ENCODE measurements at regions not wholly inside any gene's neighbourhood (a gene's known extent, or its start where the extent isn't known, plus 50 kb on each side); places are given as distances from the start of the nearest gene placed in this dataset.

DNA sequence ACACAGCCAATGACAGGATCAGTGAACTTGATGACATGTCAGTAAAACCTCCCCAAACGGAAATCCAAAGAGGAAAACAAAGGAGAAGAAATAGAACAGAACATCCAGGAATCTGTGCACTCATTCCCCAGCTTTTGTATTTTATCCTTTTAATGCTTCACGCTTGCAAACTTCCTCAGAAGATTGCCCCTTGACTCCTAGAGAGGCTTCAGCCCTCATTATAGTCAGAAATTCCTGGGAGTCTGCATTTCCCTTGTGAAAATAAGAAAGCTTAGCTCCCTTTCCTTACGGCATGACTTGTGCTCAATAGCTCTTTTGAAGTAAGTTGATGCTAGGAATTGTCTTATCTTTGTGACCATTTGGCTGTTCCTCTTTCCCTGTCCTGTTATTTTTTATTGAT lies 313.6 kb upstream of the OPRM1 start:
- Histone ChIP-seq H2AFZ (ENCODE audit: low read depth, low read length) (no peak overlapping the region), H3K9me3 (replicated peaks; ENCODE audit: control insufficient read depth, insufficient read depth, low read depth, low read length) (no peaks in the 10 kb centered on the region), H4K20me1 (replicated peaks; ENCODE audit: control insufficient read depth, insufficient read depth, low read length) (no peaks in the 10 kb centered on the region), H3K36me3 (ENCODE audit: control insufficient read depth, insufficient read depth, low read length) (no peaks in the 10 kb centered on the region), H3K4me3 (no peak overlapping the region), H3K4me2 (ENCODE audit: insufficient read depth, low read length) (no peak overlapping the region), H3K4me1 (replicated peaks in 1 of 2; ENCODE audit: control insufficient read depth in 2 of 2, insufficient read depth in 2 of 2, low read length in 2 of 2) (no peaks in the 10 kb centered on the region), H3K27ac (ENCODE audit: extremely low read depth, low read depth, low read length) (no peak overlapping the region), H3K9ac (ENCODE audit: insufficient read depth in 1 of 2, low read depth in 2 of 2, low read length in 2 of 2) (no peak overlapping the region), H3K9me1 (ENCODE audit: control insufficient read depth, insufficient read depth, low read length) (no peaks in the 10 kb centered on the region), H3K27me3 (ENCODE audit: control insufficient read depth in 2 of 2, insufficient read depth in 2 of 2, low read length in 2 of 2) (no peaks in the 10 kb centered on the region), H3K79me2 (ENCODE audit: control insufficient read depth, insufficient read depth, low read length) (no peaks in the 10 kb centered on the region)
- intact Hi-C loops (cut with micrococcal nuclease) = no loop called here
- BruUV-seq (replicated peaks) = no TSS peak
- ChIA-PET CTCF (ENCODE audit: low intra/inter-chr PET ratio) (no interaction called here), POLR2A (no interaction called here)
- FAIRE-seq = no peak
- DNase-seq (ENCODE audit: extremely low read depth in 1 of 4, low spot score in 3 of 4) = no peak
- in situ Hi-C loops (cut with MboI) = no loop called here
- 2% methylated on average over 3 of the region's 3 CpGs for WGBS (ENCODE audit: insufficient coverage, low coverage, missing lambda C conversion rate)
- TF ChIP-seq HIVEP1 (CRISPR knock-in tag; IDR thresholded peaks at IDR 0.05) = no peak
- no peak for TF ChIP-seq JUNB (CRISPR knock-in tag; conservative IDR thresholded peaks at IDR 0.05)
- TF ChIP-seq CGGBP1 (CRISPR knock-in tag; IDR thresholded peaks at IDR 0.05) = no peak
- TF ChIP-seq IRF2 (CRISPR knock-in tag; IDR thresholded peaks at IDR 0.05) = no peak
- ATAC-seq = no peak

DNA sequence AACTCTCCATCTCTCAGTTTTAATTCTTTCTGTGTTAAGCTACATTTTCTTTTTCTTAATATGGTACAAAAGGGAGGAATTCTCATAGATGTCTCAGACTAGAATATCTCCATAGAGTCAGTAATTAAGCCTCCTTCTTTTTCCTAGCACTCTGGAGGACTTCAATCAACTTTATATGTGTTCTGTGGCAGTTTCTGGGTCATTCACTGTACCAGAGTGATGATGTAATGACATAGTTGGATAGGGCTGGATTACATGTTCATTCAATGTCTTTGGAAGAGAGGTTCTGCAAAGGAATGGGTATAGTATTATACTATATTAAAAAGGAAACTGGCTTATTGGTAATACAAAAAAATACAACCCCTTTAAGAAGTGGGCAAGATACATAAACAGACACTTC lies 318.3 kb upstream of the OPRM1 start:
- no peaks in the 10 kb centered on the region for H3K79me2 ChIP-seq (ENCODE audit: control insufficient read depth, insufficient read depth, low read length)
- intact Hi-C loops (cut with micrococcal nuclease) (no loop called here), in situ Hi-C loops (cut with MboI) (no loop called here)
- BruUV-seq (replicated peaks) = no TSS peak
- no peak for ATAC-seq
- no peaks in the 10 kb centered on the region for H3K9me1 ChIP-seq (ENCODE audit: control insufficient read depth, insufficient read depth, low read length)
- ChIA-PET POLR2A (no interaction called here), CTCF (ENCODE audit: low intra/inter-chr PET ratio) (no interaction called here)
- no peak overlapping the region for H3K4me3 ChIP-seq
- H3K27me3 ChIP-seq (ENCODE audit: control insufficient read depth in 2 of 2, insufficient read depth in 2 of 2, low read length in 2 of 2) = no peaks in the 10 kb centered on the region
- H3K36me3 ChIP-seq (ENCODE audit: control insufficient read depth, insufficient read depth, low read length) = no peaks in the 10 kb centered on the region
- no peak for FAIRE-seq
- no peak overlapping the region for H3K9ac ChIP-seq (ENCODE audit: insufficient read depth in 1 of 2, low read depth in 2 of 2, low read length in 2 of 2)
- no peak for TF ChIP-seq ZNF79 (CRISPR knock-in tag; IDR thresholded peaks at IDR 0.05; ENCODE audit: low read depth)
- TF ChIP-seq NR2F6 (CRISPR knock-in tag; IDR thresholded peaks at IDR 0.05) = no peak
- TF ChIP-seq NR3C1 (CRISPR knock-in tag; IDR thresholded peaks at IDR 0.05) = no peak
- no peak for TF ChIP-seq CBFB (CRISPR knock-in tag; IDR thresholded peaks at IDR 0.05)
- TF ChIP-seq SPI1 (IDR thresholded peaks at IDR 0.05; ENCODE audit: borderline replicate concordance, low read depth, low read length) = no peak
- TF ChIP-seq IFI16 (CRISPR knock-in tag; IDR thresholded peaks at IDR 0.05) = no peak
- TF ChIP-seq ZNF140 (CRISPR knock-in tag; IDR thresholded peaks at IDR 0.05) = no peak
- no peak for DNase-seq (ENCODE audit: extremely low read depth in 1 of 4, low spot score in 3 of 4)
- no peaks in the 10 kb centered on the region; the same call in 1 of the 2 replicates for H3K9me3 ChIP-seq (replicated peaks; ENCODE audit: control insufficient read depth, insufficient read depth, low read depth, low read length)
- no peaks in the 10 kb centered on the region for H4K20me1 ChIP-seq (replicated peaks; ENCODE audit: control insufficient read depth, insufficient read depth, low read length)
- no peak overlapping the region for H3K27ac ChIP-seq (ENCODE audit: extremely low read depth, low read depth, low read length)
- H3K4me2 ChIP-seq (ENCODE audit: insufficient read depth, low read length) = no peak overlapping the region
- H3K4me1 ChIP-seq (replicated peaks in 1 of 2; ENCODE audit: control insufficient read depth in 2 of 2, insufficient read depth in 2 of 2, low read length in 2 of 2) = no peaks in the 10 kb centered on the region
- H2AFZ ChIP-seq (ENCODE audit: low read depth, low read length) = no peak overlapping the region
